Panc1 (cell line): ENCODE measurements at regions not wholly inside any gene's neighbourhood (a gene's known extent, or its start where the extent isn't known, plus 50 kb on each side); places are given as distances from the start of the nearest gene placed in this dataset.

Experiments used
- ATAC-seq: fragments of 200-7000 bp; cut with Tn5 transposase; 2 replicates; pipeline ENCODE4 v1.9.1; 2020; ENCODE audit warnings: mild to moderate bottlenecking, moderate library complexity
- BruUV-seq: library from RNA; stranded (reverse); fragments of 400-500 nt; replicated peaks from 2 replicates; lab custom pipeline; 2021; lab: Mats Ljungman, UMichigan
- CTCF ChIA-PET: fragments of 300-600 bp; sonication (Branson Sonifier 250); formaldehyde crosslinking; loops from one replicate; lab custom pipeline; 2022; ENCODE audit warnings: antibody characterized with exemption; lab: Charles Lee
- POLR2A ChIA-PET: fragments of 300-600 bp; sonication (Branson Sonifier 250); formaldehyde crosslinking; loops from one replicate; lab custom pipeline; 2022; ENCODE audit warnings: antibody characterized with exemption; lab: Charles Lee
- DNase-seq: peaks from one replicate; pipeline ENCODE4 v3.0.0-alpha.2; 2010; ENCODE audit warnings: low read depth, low spot score
- H3K27ac ChIP-seq: 2 replicates; pipeline ENCODE4 v1.5.1; 2011; ENCODE audit warnings: mild to moderate bottlenecking, low read length, inconsistent platforms
- H3K27me3 ChIP-seq: fragments of 200-500 bp; sonication (Bioruptor generic); 2 replicates; pipeline ENCODE4 v1.6.0; 2014; ENCODE audit warnings: low read length, inconsistent platforms; ENCODE audit not compliant: control insufficient read depth, insufficient read depth
- H3K36me3 ChIP-seq: fragments of 200-500 bp; sonication (Bioruptor generic); 2 replicates; pipeline ENCODE4 v1.5.1; 2014; ENCODE audit warnings: inconsistent platforms, mild to moderate bottlenecking, low read length, moderate library complexity; ENCODE audit not compliant: control insufficient read depth, insufficient read depth
- H3K4me1 ChIP-seq: 2 replicates; pipeline ENCODE4 v1.5.1; 2011; ENCODE audit warnings: inconsistent platforms, mild to moderate bottlenecking, low read length, moderate library complexity; ENCODE audit not compliant: control insufficient read depth, insufficient read depth
- H3K4me3 ChIP-seq, 2 experiments: 2 replicates each; pipeline ENCODE4 v1.5.1; 2011 to 2012; ENCODE audit warnings: low read depth in 2 of 2, low read length in 2 of 2, mild to moderate bottlenecking in 2 of 2, inconsistent platforms in 1 of 2, moderate library complexity in 1 of 2
- H3K9me3 ChIP-seq: fragments of 200-500 bp; sonication (Bioruptor generic); 2 replicates; pipeline ENCODE4 v1.5.1; 2014; ENCODE audit warnings: low read depth, mild to moderate bottlenecking, inconsistent platforms, low read length, moderate library complexity; ENCODE audit not compliant: control insufficient read depth, insufficient read depth
- CTCF ChIP-seq: fragments of 450-650 bp; IDR thresholded peaks from 2 replicates; pipeline ENCODE4 v1.5.1; 2017; ENCODE audit warnings: mild to moderate bottlenecking
- POLR2AphosphoS5 ChIP-seq: IDR thresholded peaks from 2 replicates; pipeline ENCODE4 v1.6.1; 2012; ENCODE audit warnings: mild to moderate bottlenecking, low read depth, low read length, moderate library complexity
- SIN3A ChIP-seq: IDR thresholded peaks from 2 replicates; pipeline ENCODE4 v1.6.1; 2012; ENCODE audit warnings: low read depth, mild to moderate bottlenecking, low read length, moderate library complexity, borderline replicate concordance; ENCODE audit not compliant: insufficient read depth
- TCF7L2 ChIP-seq: IDR thresholded peaks from 2 replicates; pipeline ENCODE4 v1.6.1; 2011; ENCODE audit warnings: mild to moderate bottlenecking, low read depth, low read length, inconsistent platforms
- in situ Hi-C: cut with HindIII; loops from 2 replicates; pipeline ENCODE4 v1.10.0; 2016; ENCODE audit warnings: low sequenced_read_pairs, low pct_unique_long_range_greater_than_20kb
- intact Hi-C: fragments of 100-400 bp; cut with micrococcal nuclease; formaldehyde crosslinking; loops from one replicate; pipeline ENCODE4 v1.10.0; 2022; ENCODE audit not compliant: unreplicated experiment
- TF ChIP-seq, protein P1 (sequence below), 2 experiments: IDR thresholded peaks; 2 replicates each; pipeline ENCODE4 v1.6.1; 2011 to 2012; ENCODE audit warnings: low read depth in 2 of 2, control low read depth in 1 of 2, low read length in 1 of 2, mild to moderate bottlenecking in 1 of 2, moderate library complexity in 1 of 2; ENCODE audit not compliant: insufficient read depth in 1 of 2

GRCh38 chr9:109868207-109868606 is 88.2 kb downstream of the PALM2AKAP2 start:
- no peaks in the 10 kb centered on the region for H3K36me3 ChIP-seq
- H3K4me3 ChIP-seq, result no peak overlapping the region
- H3K9me3 ChIP-seq, result no peaks in the 10 kb centered on the region
- intact Hi-C loops, result no loop called here
- no peak overlapping the region for H3K27ac ChIP-seq
- no peaks in the 10 kb centered on the region; the same call in 1 of the 2 replicates for H3K27me3 ChIP-seq
- no peak for TF ChIP-seq POLR2AphosphoS5
- no peak for TF ChIP-seq CTCF
- TF ChIP-seq, protein P1, sequence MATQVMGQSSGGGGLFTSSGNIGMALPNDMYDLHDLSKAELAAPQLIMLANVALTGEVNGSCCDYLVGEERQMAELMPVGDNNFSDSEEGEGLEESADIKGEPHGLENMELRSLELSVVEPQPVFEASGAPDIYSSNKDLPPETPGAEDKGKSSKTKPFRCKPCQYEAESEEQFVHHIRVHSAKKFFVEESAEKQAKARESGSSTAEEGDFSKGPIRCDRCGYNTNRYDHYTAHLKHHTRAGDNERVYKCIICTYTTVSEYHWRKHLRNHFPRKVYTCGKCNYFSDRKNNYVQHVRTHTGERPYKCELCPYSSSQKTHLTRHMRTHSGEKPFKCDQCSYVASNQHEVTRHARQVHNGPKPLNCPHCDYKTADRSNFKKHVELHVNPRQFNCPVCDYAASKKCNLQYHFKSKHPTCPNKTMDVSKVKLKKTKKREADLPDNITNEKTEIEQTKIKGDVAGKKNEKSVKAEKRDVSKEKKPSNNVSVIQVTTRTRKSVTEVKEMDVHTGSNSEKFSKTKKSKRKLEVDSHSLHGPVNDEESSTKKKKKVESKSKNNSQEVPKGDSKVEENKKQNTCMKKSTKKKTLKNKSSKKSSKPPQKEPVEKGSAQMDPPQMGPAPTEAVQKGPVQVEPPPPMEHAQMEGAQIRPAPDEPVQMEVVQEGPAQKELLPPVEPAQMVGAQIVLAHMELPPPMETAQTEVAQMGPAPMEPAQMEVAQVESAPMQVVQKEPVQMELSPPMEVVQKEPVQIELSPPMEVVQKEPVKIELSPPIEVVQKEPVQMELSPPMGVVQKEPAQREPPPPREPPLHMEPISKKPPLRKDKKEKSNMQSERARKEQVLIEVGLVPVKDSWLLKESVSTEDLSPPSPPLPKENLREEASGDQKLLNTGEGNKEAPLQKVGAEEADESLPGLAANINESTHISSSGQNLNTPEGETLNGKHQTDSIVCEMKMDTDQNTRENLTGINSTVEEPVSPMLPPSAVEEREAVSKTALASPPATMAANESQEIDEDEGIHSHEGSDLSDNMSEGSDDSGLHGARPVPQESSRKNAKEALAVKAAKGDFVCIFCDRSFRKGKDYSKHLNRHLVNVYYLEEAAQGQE (IDR thresholded peaks at IDR 0.05; ENCODE audit: insufficient read depth in 1 of 2, low read depth in 2 of 2, low read length in 1 of 2), result no peak
- TF ChIP-seq TCF7L2, result no peak
- TF ChIP-seq SIN3A, result no peak
- ChIA-PET POLR2A (no interaction called here), CTCF (no interaction called here)
- no peak for DNase-seq
- no peaks in the 10 kb centered on the region for H3K4me1 ChIP-seq
- no TSS peak for BruUV-seq
- in situ Hi-C loops, result no loop called here
- ATAC-seq, result no peak

- in situ Hi-C loops, result no loop called here
- no TSS peak for BruUV-seq
- CTCF ChIA-PET, result no interaction called here
Measured at GRCh38 chr9:109868722-109869121, 88.7 kb downstream of the PALM2AKAP2 start.

More at GRCh38 chr9:109868722-109869121, 88.7 kb downstream of the PALM2AKAP2 start:
- POLR2A ChIA-PET, result no interaction called here
- DNase-seq (no peak), ATAC-seq (no peak)
- Histone ChIP-seq H3K4me1 (no peaks in the 10 kb centered on the region), H3K27ac (no peak overlapping the region), H3K36me3 (no peaks in the 10 kb centered on the region), H3K4me3 (no peak overlapping the region), H3K27me3 (no peaks in the 10 kb centered on the region; the same call in 1 of the 2 replicates), H3K9me3 (no peaks in the 10 kb centered on the region)
- intact Hi-C loops, result no loop called here
- TF ChIP-seq, protein P1 (IDR thresholded peaks at IDR 0.05; ENCODE audit: insufficient read depth in 1 of 2, low read depth in 2 of 2, low read length in 1 of 2), result no peak
